Small intestine (tissue), 7 donors: ENCODE measurements at regions not wholly inside any gene's neighbourhood (a gene's known extent, or its start where the extent isn't known, plus 50 kb on each side); places are given as distances from the start of the nearest gene placed in this dataset.
A peak's percentile ranks its signal among the peaks of the same experiment; 100 is the strongest.
"Not testable (repeated sequence)": the region's sequence is repeated elsewhere in the genome, so short reads cannot be mapped to it uniquely, and the experiment has no call there.

Experiments used
- DNase-seq, 2 donors: peaks; one replicate each; pipeline versions ENCODE4 v3.0.0 to v3.0.0-alpha.2; 2013
- FAIRE-seq: peaks from 2 replicates; lab custom pipeline; 2012; peaks lifted over from hg19 to GRCh38; lab: Jason Lieb, UNC
- H3K27ac ChIP-seq, 3 donors: one replicate each; pipeline ENCODE4 v1.5.1; 2013; ENCODE audit warnings: low read length in 2 of 3, mild to moderate bottlenecking in 2 of 3, control low read depth in 1 of 3, inconsistent platforms in 1 of 3, low read depth in 1 of 3, moderate library complexity in 1 of 3
- H3K27me3 ChIP-seq, 3 donors: one replicate each; pipeline ENCODE4 v1.6.1; 2013; ENCODE audit warnings: low read length in 3 of 3, inconsistent platforms in 1 of 3; ENCODE audit not compliant: control insufficient read depth in 3 of 3, insufficient read depth in 3 of 3
- H3K36me3 ChIP-seq, 3 donors: one replicate each; pipeline ENCODE4 v1.6.1; 2013; ENCODE audit warnings: low read length in 3 of 3, inconsistent platforms in 1 of 3, low read depth in 1 of 3, mild to moderate bottlenecking in 1 of 3, moderate library complexity in 1 of 3; ENCODE audit not compliant: control insufficient read depth in 3 of 3, insufficient read depth in 2 of 3
- H3K4me1 ChIP-seq, 3 donors: one replicate each; pipeline ENCODE4 v1.6.1; 2013; ENCODE audit warnings: low read length in 2 of 3, inconsistent platforms in 1 of 3, low read depth in 1 of 3, mild to moderate bottlenecking in 1 of 3, moderate library complexity in 1 of 3; ENCODE audit not compliant: control insufficient read depth in 3 of 3, insufficient read depth in 2 of 3
- H3K4me3 ChIP-seq, 3 donors: one replicate each; pipeline ENCODE4 v1.5.1; 2013; ENCODE audit warnings: low read length in 3 of 3, control low read depth in 1 of 3, inconsistent platforms in 1 of 3, low read depth in 1 of 3, mild to moderate bottlenecking in 1 of 3, moderate library complexity in 1 of 3
- H3K9me3 ChIP-seq, 2 donors: one replicate each; pipeline ENCODE4 v1.6.1; 2013; ENCODE audit warnings: low read depth in 1 of 2, low read length in 1 of 2; ENCODE audit not compliant: control insufficient read depth in 2 of 2, insufficient read depth in 1 of 2
- WGBS, 3 donors: extraction: QIAGEN DNeasy Blood & Tissue Kit; methylation state at CpG; one replicate each; pipeline ENCODE4 v1.1.7; 2013; 5-methylcytosine and 5-hydroxymethylcytosine counted together
- donor health status: healthy with polysubstance abuse.
- donor health status: control.
- donor health status: control.
- donor health status: Bipolar disorder and iron deficiency.
- donor health status: healthy.

DNA sequence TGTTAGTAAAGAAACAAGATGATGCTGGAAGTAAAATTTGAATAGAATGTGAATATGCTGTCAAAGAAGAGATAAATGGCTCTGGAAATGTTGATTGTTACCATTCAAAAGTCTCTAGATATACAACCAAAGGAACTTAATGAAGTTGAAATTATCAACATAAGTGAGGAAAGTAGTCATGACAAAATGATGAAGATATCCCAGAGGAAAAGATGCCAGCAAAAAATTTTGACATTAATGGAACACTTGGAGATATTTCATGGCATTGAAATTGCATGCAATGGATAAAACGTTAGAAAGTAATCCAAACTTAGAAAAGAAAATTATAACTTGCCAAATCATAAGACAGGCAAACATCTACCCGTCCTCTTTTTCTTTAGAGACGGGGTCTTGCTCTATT lies 154.5 kb upstream of the OLFM3 start:
- no peaks in the 10 kb centered on the region for H3K4me1 ChIP-seq
- no peaks in the 10 kb centered on the region for H3K36me3 ChIP-seq
- no peaks in the 10 kb centered on the region for H3K9me3 ChIP-seq
- no peak for DNase-seq
- H3K27me3 ChIP-seq: no peaks in the 10 kb centered on the region
- no peak overlapping the region for H3K4me3 ChIP-seq
- no peak for FAIRE-seq
- 66 to 78% (median 76%) methylated on average over 3 of the region's 3 CpGs for WGBS, 3 donors
- no peak overlapping the region for H3K27ac ChIP-seq

GRCh38 chr1:102120910-102121309 lies 124.2 kb upstream of the OLFM3 start:
- DNase-seq: no peak

DNA sequence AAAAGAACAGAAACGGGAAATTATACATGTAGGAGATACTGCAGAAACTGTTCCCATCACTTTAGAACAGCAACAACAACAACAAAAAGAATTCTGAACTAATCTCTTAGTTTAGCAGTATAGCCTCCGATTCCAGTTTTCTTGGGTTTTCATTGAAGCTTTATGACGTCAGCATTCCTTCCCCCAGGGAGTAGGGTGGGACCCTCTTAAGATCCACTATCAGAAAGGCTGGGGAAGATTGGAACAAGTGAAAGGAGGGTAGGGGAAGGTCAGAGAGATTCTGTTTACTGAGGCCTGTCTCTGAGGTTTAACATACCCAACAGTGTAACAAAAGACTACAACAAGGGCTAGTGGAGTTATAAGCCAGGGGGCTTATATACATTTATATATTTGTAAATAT lies 121.4 kb upstream of the OLFM3 start:
- Histone ChIP-seq H3K27ac (no peak overlapping the region), H3K9me3 (no peaks in the 10 kb centered on the region), H3K36me3 (no peaks in the 10 kb centered on the region), H3K27me3 (no peaks in the 10 kb centered on the region), H3K4me3 (no peak overlapping the region), H3K4me1 (no peaks in the 10 kb centered on the region)
- 55 to 74% (median 60%) methylated on average over 3 of the region's 3 CpGs for WGBS, 3 donors
- FAIRE-seq: no peak
- DNase-seq: no peak

More at GRCh38 chr1:102120910-102121309, 124.2 kb upstream of the OLFM3 start:
- Histone ChIP-seq H3K36me3 (no peaks in the 10 kb centered on the region), H3K4me3 (no peak overlapping the region), H3K27ac (no peak overlapping the region), H3K4me1 (no peaks in the 10 kb centered on the region), H3K27me3 (no peaks in the 10 kb centered on the region), H3K9me3 (no peaks in the 10 kb centered on the region)
- no peak for FAIRE-seq
- 77 to 84% (median 83%) methylated on average over 4 of the region's 4 CpGs for WGBS, 3 donors

DNA sequence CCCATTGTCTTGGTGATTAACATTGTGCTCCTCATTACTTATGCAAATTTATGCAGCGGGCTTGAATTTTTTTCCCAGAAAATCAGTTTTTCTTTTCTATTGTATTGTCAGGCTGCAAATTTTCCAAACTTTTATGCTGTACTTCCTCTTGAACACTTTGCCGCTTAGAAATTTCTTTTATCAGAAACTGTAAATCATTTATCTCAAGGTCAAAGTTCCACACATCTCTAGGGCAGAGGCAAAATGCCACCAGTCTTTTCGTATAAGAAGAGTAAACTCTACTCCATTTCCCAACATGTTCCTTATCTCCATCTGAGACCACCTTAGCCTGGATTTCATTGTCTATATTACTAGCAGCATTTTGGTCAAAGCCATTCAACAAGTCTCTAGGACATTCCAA lies 113.9 kb upstream of the OLFM3 start:
- no peak for FAIRE-seq
- Histone ChIP-seq H3K27ac (no peak overlapping the region), H3K36me3 (no peaks in the 10 kb centered on the region), H3K9me3 (peaks cover 0 to 13% of the 10 kb centered on the region in 2 donors), H3K27me3 (no peaks in the 10 kb centered on the region), H3K4me1 (peaks cover 0 to 13% (median 2%) of the 10 kb centered on the region in 3 donors), H3K4me3 (no peak overlapping the region)
- peak; percentile 26 to 75 for DNase-seq
- 18 to 67% (median 24%) methylated on average over 3 of the region's 3 CpGs for WGBS, 3 donors

GRCh38 chr1:102109493-102109892 lies 112.8 kb upstream of the OLFM3 start:
- Histone ChIP-seq H3K4me1 (peaks cover 0 to 13% (median 2%) of the 10 kb centered on the region in 3 donors), H3K9me3 (peaks cover 0 to 13% of the 10 kb centered on the region in 2 donors)
- H3K27ac ChIP-seq, FAIRE-seq, H3K36me3 ChIP-seq, H3K27me3 ChIP-seq, H3K4me3 ChIP-seq: not testable (repeated sequence)
- WGBS, 3 donors: 41 to 57% (median 50%) methylated on average over 2 of the region's 2 CpGs
- peak in 1 of 2 donors; percentile 51 for DNase-seq

DNA sequence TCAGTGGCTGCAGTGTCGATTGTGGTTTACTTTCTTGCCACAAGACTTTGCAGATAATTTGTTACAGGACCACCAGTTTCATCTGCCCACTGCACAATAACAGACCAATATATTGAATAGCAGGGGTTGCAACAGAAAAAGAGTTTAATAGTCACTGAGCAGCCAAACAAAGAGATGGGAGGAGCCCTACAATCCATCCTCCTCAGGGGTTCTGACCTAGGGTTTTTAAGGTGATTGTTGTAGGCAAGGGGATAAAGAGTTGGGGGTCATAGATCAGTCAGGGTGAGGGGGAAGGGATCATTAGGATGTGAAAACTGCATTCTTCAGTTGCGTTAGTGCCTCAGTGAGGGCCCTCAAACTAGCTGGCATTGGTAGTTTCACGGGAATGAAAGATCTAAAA lies 110.7 kb upstream of the OLFM3 start:
- H3K27ac ChIP-seq: no peak overlapping the region
- FAIRE-seq: no peak
- H3K4me1 ChIP-seq: peaks cover 0 to 16% (median 2%) of the 10 kb centered on the region in 3 donors
- H3K36me3 ChIP-seq: no peaks in the 10 kb centered on the region
- no peaks in the 10 kb centered on the region for H3K27me3 ChIP-seq
- 72 to 83% (median 79%) methylated on average over 3 of the region's 3 CpGs for WGBS, 3 donors
- DNase-seq: no peak
- H3K9me3 ChIP-seq: peaks cover 0 to 13% of the 10 kb centered on the region in 2 donors
- no peak overlapping the region for H3K4me3 ChIP-seq

DNA sequence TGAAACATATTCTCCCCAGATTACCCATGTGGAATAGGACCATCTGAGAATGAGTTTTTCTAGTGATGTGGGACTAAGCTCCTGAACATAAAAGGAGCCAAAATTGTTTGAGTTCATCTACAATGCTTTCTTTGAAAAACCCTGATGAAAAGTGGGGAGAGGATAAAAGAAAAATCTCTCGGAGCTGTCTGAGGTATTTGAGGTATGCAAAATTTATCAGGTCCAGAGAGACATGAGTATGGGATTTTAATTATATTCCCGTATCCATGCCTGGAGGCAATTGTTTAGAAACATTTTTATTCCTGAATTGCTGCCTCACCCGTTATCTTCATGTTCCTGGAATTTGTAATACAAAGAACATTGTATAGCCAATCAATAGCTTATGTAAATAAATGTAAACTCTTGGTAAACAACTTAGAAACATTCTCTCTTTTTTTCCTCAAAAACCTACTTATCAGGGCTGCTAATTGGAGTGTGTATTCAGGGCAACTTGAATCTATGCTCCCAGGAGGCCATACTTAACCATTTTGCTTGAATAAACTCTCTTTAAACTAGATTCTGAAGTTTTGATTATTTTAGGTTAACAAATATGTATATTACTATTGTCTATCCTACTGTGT lies 109.3 kb upstream of the OLFM3 start:
- Histone ChIP-seq H3K4me3 (no peak overlapping the region), H3K27me3 (no peaks in the 10 kb centered on the region), H3K36me3 (no peaks in the 10 kb centered on the region), H3K9me3 (peaks cover 0 to 13% of the 10 kb centered on the region in 2 donors), H3K4me1 (peaks cover 0 to 16% (median 2%) of the 10 kb centered on the region in 3 donors), H3K27ac (no peak overlapping the region)
- DNase-seq (no peak), FAIRE-seq (no peak)
- WGBS, 3 donors: 56 to 68% (median 61%) methylated on average over 3 of the region's 3 CpGs

DNA sequence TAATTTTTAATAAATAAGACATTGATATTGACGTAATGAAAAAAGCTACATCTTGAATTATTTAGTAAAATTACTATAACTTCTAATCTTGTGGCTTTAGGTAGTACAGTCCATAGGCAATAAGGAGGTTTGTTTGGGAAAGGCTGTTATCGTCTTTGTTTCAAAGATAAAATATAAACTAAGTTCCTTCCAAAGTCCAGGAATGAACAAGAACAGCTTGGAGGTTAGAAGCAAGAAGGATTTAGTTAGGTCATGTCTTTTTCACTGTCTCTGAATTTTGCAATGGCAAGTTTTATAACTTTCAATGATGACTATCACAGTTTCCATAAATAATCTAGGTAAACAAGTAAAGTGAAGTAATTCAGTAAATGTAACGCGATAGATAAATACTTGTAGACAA lies 106.9 kb upstream of the OLFM3 start:
- no peaks in the 10 kb centered on the region for H3K9me3 ChIP-seq
- peak; percentile 55 to 81 for DNase-seq
- no peaks in the 10 kb centered on the region for H3K36me3 ChIP-seq
- WGBS, 3 donors: 15 to 58% (median 31%) methylated on average over 4 of the region's 4 CpGs
- FAIRE-seq: peak; percentile 81
- H3K27ac ChIP-seq: no peak overlapping the region
- H3K27me3 ChIP-seq: no peaks in the 10 kb centered on the region
- H3K4me3 ChIP-seq: no peak overlapping the region
- H3K4me1 ChIP-seq: peaks cover 0 to 2% (median 0%) of the 10 kb centered on the region in 3 donors
